22Rv1 (cell line): ENCODE measurements at regions not wholly inside any gene's neighbourhood (a gene's known extent, or its start where the extent isn't known, plus 50 kb on each side); places are given as distances from the start of the nearest gene placed in this dataset.

Experiments
- ZFX ChIP-seq: fragments of 450-650 bp; IDR thresholded peaks from 2 replicates; pipeline ENCODE4 v1.6.1; 2017; ENCODE audit warnings: antibody characterized with exemption, borderline replicate concordance
- TF ChIP-seq, protein P1 (sequence below): fragments of 450-650 bp; IDR thresholded peaks from 2 replicates; pipeline ENCODE4 v1.5.1; 2017; ENCODE audit warnings: mild to moderate bottlenecking

DNA sequence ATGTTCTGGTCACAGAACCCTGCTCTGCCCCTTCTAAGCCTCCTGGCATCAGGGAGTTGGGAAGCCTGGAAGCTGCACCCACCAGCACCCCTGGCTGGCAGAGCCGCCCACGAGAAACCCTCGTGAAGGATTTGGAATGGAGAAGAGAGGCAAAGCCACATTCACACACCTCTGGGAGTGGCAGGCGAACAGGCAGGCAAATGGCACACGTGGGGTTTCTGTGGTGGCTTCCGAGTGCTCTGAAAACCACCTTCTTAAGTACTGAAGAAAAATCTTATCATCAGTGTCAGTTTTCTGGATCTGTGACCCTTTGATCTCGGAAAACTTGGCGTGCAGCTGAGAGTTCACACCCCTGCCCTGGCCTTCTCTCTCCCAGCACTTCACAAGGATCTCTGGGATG is 442.2 kb upstream of the FRG1 start:
- TF ChIP-seq, protein P1, sequence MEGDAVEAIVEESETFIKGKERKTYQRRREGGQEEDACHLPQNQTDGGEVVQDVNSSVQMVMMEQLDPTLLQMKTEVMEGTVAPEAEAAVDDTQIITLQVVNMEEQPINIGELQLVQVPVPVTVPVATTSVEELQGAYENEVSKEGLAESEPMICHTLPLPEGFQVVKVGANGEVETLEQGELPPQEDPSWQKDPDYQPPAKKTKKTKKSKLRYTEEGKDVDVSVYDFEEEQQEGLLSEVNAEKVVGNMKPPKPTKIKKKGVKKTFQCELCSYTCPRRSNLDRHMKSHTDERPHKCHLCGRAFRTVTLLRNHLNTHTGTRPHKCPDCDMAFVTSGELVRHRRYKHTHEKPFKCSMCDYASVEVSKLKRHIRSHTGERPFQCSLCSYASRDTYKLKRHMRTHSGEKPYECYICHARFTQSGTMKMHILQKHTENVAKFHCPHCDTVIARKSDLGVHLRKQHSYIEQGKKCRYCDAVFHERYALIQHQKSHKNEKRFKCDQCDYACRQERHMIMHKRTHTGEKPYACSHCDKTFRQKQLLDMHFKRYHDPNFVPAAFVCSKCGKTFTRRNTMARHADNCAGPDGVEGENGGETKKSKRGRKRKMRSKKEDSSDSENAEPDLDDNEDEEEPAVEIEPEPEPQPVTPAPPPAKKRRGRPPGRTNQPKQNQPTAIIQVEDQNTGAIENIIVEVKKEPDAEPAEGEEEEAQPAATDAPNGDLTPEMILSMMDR, result no peak
- no peak for TF ChIP-seq ZFX
